ENCODE measurements at regions not wholly inside any gene's neighbourhood (a gene's known extent, or its start where the extent isn't known, plus 50 kb on each side); places are given as distances from the start of the nearest gene placed in this dataset.

DNA sequence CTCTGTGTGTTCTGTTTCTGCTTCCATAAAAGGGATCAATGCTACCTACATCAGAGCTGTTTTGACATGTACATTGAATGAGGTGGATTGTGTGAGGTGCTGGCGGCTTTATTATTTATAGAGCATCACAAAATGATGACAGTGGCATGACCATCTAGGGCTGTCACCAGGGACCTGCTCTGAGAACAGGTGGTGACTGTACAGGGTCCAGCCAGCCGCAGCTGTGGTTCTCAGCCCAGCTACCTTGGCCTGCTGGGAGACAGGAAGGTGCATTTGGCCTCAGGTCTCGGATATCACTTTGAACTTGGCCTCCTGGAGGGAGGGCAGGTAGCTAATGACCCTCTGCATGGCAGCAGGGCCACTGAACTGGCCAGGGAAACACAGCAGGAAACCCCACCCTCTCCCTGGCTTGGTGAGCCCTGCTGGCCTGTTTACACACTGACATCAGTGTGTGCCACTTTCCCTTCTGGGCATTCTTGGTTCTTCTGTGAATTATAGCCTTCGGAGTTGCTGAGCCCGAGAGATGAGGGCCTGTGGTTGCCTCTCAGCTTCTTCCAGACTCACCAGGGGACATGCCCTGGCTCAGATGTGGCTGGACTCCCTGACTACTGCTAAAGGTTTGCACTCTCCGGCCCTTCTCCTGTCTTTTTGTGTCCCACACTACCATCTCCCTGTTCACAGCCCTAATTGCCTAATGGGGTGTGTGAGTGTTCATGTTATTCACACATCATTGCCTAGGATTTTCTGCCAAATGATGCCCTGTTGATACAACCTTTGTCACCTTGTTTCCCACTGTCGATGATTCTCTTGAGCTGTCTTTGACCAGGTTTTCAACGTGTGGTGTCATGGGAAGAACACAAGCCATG, 109.2 kb upstream of the RAB12 start:
- CTCF ChIA-PET: no interaction called here
- H3K9me2 ChIP-seq (replicated peaks; ENCODE audit: low read length): no peaks in the 10 kb centered on the region

DNA sequence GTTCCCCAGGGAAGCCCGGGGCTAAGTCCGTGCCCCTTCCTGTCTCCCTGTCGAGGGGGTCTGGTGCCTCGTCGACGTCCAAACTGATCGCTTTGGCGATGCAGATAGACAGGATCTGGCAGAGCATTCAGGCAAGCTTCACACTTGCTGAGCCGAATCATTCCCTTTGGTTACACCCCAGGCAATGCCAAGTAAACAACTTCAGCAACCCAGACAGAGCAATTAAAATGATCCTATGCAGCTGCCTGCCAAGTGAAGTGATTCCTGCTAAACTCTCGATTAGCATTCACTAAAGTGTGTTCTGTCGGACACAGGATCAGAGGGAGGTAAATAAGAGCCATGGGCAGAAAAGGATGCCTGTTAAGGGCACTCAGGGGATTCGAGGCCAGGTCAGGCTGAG, 108.2 kb upstream of the RAB12 start:
- BruUV-seq (replicated peaks): no TSS peak
- DNase-seq (no peak), ATAC-seq (no peak)
- H3K79me2 ChIP-seq (ENCODE audit: low read length): no peaks in the 10 kb centered on the region
- H3K9me3 ChIP-seq (ENCODE audit: low read length): no peaks in the 10 kb centered on the region
- no peak overlapping the region for H3K4me2 ChIP-seq (ENCODE audit: low read length)
- H4K20me1 ChIP-seq (ENCODE audit: low read length): no peaks in the 10 kb centered on the region
- intact Hi-C loops (cut with micrococcal nuclease): loop anchor here (10.0 kb wide), 1 partner anchor 56 kb away; no protein-coding TSS in a partner anchor
- no peak overlapping the region for H3K4me3 ChIP-seq (ENCODE audit: low read length)
- no peak overlapping the region for H3K27ac ChIP-seq (ENCODE audit: low read length)
- H2AFZ ChIP-seq (ENCODE audit: low read length): no peak overlapping the region
- H3K36me3 ChIP-seq (ENCODE audit: low read depth, low read length): no peaks in the 10 kb centered on the region
- CTCF ChIA-PET: no interaction called here
- TF ChIP-seq, protein P1, sequence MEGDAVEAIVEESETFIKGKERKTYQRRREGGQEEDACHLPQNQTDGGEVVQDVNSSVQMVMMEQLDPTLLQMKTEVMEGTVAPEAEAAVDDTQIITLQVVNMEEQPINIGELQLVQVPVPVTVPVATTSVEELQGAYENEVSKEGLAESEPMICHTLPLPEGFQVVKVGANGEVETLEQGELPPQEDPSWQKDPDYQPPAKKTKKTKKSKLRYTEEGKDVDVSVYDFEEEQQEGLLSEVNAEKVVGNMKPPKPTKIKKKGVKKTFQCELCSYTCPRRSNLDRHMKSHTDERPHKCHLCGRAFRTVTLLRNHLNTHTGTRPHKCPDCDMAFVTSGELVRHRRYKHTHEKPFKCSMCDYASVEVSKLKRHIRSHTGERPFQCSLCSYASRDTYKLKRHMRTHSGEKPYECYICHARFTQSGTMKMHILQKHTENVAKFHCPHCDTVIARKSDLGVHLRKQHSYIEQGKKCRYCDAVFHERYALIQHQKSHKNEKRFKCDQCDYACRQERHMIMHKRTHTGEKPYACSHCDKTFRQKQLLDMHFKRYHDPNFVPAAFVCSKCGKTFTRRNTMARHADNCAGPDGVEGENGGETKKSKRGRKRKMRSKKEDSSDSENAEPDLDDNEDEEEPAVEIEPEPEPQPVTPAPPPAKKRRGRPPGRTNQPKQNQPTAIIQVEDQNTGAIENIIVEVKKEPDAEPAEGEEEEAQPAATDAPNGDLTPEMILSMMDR (conservative IDR thresholded peaks at IDR 0.05; ENCODE audit: low read depth, low read length): no peak
- TF ChIP-seq EZH2phosphoT487 (IDR thresholded peaks at IDR 0.05; ENCODE audit: borderline replicate concordance, low read length): no peak
- TF ChIP-seq EZH2 (IDR thresholded peaks at IDR 0.05; ENCODE audit: low read length, unreplicated experiment): no peak
- no peak overlapping the region for H3K9ac ChIP-seq (ENCODE audit: low read length)
- peaks cover 11% of the 10 kb centered on the region for H3K4me1 ChIP-seq (ENCODE audit: insufficient read depth, low read length)
- H3K9me2 ChIP-seq (replicated peaks; ENCODE audit: low read length): no peaks in the 10 kb centered on the region
- H3F3A ChIP-seq (ENCODE audit: low read length, unreplicated experiment): no peaks in the 10 kb centered on the region
- H3K27me3 ChIP-seq (ENCODE audit: low read length): no peaks in the 10 kb centered on the region
- POLR2A ChIA-PET (ENCODE audit: unreplicated experiment): no interaction called here

More for the DNA sequence above, 109.2 kb upstream of the RAB12 start:
- Histone ChIP-seq H3F3A (ENCODE audit: low read length, unreplicated experiment) (no peaks in the 10 kb centered on the region), H3K4me3 (ENCODE audit: low read length) (no peak overlapping the region), H3K27ac (ENCODE audit: low read length) (no peak overlapping the region), H3K36me3 (ENCODE audit: low read depth, low read length) (no peaks in the 10 kb centered on the region), H2AFZ (ENCODE audit: low read length) (peak overlapping the region; percentile 33; the same call in 1 of the 2 replicates), H3K4me1 (ENCODE audit: insufficient read depth, low read length) (peaks cover 11% of the 10 kb centered on the region), H3K9me3 (ENCODE audit: low read length) (no peaks in the 10 kb centered on the region), H3K4me2 (ENCODE audit: low read length) (peak overlapping the region; percentile 16; the same call in 1 of the 2 replicates), H3K9ac (ENCODE audit: low read length) (no peak overlapping the region), H3K27me3 (ENCODE audit: low read length) (0 out of 2 replicates have a peak, but pooled peaks cover 3% of the 10 kb centered on the region), H3K79me2 (ENCODE audit: low read length) (no peaks in the 10 kb centered on the region), H4K20me1 (ENCODE audit: low read length) (no peaks in the 10 kb centered on the region)
- intact Hi-C loops (cut with micrococcal nuclease): loop anchor here (10.0 kb wide), 1 partner anchor 55 kb away; no protein-coding TSS in a partner anchor
- TF ChIP-seq, protein P1 (conservative IDR thresholded peaks at IDR 0.05; ENCODE audit: low read depth, low read length): no peak
- no peak for TF ChIP-seq EZH2 (IDR thresholded peaks at IDR 0.05; ENCODE audit: low read length, unreplicated experiment)
- no peak for TF ChIP-seq EZH2phosphoT487 (IDR thresholded peaks at IDR 0.05; ENCODE audit: borderline replicate concordance, low read length)
- POLR2A ChIA-PET (ENCODE audit: unreplicated experiment): no interaction called here
- DNase-seq (peak; percentile 64), ATAC-seq (peak; percentile 97)
- BruUV-seq (replicated peaks): no TSS peak

DNA sequence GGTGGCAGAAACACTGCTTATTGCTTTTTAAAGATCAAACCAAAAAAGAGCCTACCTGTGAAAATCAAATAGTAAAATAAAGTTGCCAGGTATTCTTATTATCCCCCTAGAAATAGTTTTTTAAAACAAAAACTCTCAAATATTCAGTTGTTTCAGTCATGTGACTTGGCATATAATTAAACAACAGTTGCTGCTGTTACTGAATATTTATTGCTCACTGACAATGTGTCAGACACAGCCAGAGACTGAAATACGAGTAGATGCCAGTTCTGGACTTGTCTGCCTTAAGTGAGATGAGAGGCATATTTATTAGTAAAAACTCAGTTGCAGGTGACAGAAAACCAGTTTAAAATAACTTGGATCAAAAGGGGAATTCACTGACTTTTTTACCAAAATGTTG, 106.0 kb upstream of the RAB12 start:
- Histone ChIP-seq H3F3A (ENCODE audit: low read length, unreplicated experiment) (no peaks in the 10 kb centered on the region), H2AFZ (ENCODE audit: low read length) (no peak overlapping the region), H3K79me2 (ENCODE audit: low read length) (no peaks in the 10 kb centered on the region), H3K27me3 (ENCODE audit: low read length) (no peaks in the 10 kb centered on the region), H3K4me2 (ENCODE audit: low read length) (no peak overlapping the region), H3K9me2 (replicated peaks; ENCODE audit: low read length) (no peaks in the 10 kb centered on the region), H3K4me1 (ENCODE audit: insufficient read depth, low read length) (peaks cover 11% of the 10 kb centered on the region), H3K4me3 (ENCODE audit: low read length) (no peak overlapping the region), H3K27ac (ENCODE audit: low read length) (no peak overlapping the region), H3K36me3 (ENCODE audit: low read depth, low read length) (no peaks in the 10 kb centered on the region), H3K9ac (ENCODE audit: low read length) (no peak overlapping the region), H4K20me1 (ENCODE audit: low read length) (no peaks in the 10 kb centered on the region), H3K9me3 (ENCODE audit: low read length) (no peaks in the 10 kb centered on the region)
- no TSS peak for BruUV-seq (replicated peaks)
- intact Hi-C loops (cut with micrococcal nuclease): loop anchor here (10.0 kb wide), 1 partner anchor 58 kb away; no protein-coding TSS in a partner anchor
- DNase-seq (no peak), ATAC-seq (no peak)
- ChIA-PET CTCF (no interaction called here), POLR2A (ENCODE audit: unreplicated experiment) (no interaction called here)
- no peak for TF ChIP-seq EZH2 (IDR thresholded peaks at IDR 0.05; ENCODE audit: low read length, unreplicated experiment)
- TF ChIP-seq EZH2phosphoT487 (IDR thresholded peaks at IDR 0.05; ENCODE audit: borderline replicate concordance, low read length): no peak
- TF ChIP-seq, protein P1 (conservative IDR thresholded peaks at IDR 0.05; ENCODE audit: low read depth, low read length): no peak
